Limb (tissue), 2 donors: ENCODE measurements at regions not wholly inside any gene's neighbourhood (a gene's known extent, or its start where the extent isn't known, plus 50 kb on each side); places are given as distances from the start of the nearest gene placed in this dataset.

Source experiments
- DNase-seq, 2 donors: peaks; one replicate each; pipeline ENCODE4 v3.0.0-alpha.2; 2016; ENCODE audit errors: extremely low spot score in 2 of 2

DNA sequence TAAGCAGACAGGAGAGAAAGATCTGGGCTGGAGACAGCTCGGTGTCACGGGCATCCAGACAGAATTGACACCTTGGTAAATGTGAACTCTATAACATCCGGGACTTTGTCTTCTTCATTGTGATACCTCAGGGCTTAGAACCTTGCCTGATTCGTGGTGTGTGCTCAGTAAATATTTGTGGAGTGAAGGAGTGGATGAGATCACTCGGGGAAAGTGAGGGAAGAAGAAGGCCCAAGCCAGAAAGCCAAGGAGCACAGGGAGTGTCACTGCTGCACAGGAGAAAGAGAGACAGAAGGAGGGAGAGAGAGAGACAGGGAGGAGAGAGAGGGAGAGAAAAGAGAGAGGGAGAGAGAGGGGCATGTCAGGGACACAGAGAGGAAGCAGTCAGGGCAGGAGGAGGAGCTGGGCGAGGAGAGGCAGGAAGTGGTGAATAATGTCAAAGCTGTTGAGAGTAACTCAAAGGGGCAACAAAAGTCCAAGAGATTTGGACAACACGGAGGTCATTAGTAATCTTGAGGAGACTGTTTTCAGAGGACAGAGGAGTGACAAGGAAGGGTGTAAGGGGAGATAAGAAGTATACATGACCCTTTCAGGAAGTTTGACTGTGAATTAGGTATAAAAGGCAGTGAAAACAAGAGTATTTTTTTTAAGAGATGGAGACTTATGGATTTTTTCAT lies 141.6 kb upstream of the MAX start:
- no peak for DNase-seq

DNA sequence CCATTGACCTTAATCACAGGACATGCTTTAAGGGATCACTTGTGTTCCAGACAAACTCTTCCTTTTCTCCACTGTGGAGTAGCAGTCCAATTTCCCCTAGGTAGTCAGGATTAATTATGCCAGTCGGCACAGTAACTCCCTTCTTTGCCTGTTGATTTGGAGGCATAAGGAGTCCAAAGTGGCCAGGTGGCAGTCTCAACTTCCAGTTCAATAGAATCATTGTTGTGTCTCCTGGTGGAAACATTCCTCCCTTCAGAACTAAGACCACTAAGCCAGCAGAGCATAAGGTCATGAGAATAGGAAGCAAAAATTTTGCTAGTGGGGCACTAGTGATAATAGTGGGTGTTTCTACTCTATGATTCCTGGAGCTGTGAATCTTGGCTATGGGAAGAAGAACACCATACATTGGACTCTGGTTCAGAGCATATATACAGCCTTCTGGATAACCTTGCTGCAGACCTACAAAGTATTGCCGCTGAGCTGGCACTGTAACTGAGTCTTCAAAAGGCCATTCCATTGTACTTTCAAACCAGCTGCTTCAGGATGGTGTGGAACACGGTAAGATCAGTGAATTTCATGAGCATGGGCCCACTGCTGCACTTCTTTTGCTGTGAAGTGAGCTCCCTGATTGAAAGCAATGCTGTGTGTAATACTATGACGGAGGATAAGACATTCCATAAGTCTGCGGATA lies 147.3 kb upstream of the MAX start:
- DNase-seq, result no peak

DNA sequence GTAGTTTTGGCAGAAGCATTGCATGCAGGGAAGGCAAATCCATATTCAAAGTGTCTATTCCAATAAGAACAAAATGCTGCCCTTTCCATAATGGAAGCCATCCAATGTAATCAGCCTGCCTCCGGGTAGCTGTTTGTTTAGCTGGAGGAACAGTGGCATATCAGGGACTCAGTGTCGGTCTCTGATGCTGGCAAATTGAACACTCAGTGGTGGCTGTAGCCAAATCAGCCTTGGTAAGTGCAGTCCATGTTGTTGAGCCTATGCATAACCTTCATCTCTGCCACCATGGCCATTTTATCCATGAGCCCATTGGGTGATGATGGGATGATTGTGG lies 147.8 kb upstream of the MAX start:
- DNase-seq, result no peak

DNA sequence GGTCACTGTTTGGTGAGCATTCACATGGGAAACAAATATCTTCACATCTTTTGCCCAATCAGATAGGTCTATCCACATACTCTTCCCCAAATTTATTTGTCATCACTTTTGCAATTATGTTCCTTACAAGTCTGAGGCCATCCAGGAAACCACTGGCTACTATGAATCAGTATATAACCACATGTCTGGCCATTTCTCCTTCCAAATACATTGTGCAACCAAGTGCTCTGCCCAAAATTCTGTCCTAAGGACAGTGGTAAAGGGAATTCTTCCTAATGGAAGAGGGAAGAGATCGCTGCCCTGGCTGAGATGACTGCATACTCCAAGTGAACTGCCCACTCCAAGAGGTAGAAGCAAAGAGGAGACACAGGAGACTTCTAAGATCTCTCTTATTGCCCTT lies 148.9 kb upstream of the MAX start:
- no peak for DNase-seq

DNA sequence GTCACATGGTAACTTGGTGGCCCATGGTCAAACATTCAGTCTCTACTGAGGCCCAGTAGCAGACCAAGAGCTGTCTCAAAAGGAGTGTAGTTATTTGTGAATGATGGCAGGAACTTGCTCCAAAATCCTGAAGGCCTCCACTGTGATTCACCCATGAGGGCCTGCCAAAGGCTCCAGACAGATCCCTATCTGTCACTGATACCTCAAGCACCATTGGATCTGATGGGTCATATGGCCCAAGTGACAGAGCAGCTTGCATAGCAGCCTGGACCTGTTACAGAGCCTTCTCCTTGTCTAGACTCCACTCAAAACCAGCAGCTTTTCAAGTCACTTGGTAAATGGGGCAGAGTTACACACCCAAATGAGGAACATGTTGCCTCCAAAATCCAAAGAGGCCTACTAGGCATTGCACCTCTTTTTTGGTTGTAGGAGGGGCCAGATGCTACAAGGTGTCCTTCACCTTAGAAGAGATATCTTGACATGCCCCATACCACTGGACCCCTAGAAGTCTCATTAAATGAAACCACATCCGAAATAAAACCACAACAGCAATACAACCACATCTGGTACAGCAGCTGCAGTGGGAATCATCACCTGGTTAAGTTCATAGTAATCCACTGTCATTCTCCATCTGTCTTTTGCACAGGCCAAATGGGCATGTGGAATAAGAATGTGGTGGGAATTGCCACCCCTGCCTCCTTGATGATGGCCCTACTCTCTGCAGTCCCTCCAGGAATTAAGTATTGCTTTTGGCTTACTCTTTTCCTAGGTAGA lies 150.4 kb upstream of the MAX start:
- DNase-seq, result no peak

DNA sequence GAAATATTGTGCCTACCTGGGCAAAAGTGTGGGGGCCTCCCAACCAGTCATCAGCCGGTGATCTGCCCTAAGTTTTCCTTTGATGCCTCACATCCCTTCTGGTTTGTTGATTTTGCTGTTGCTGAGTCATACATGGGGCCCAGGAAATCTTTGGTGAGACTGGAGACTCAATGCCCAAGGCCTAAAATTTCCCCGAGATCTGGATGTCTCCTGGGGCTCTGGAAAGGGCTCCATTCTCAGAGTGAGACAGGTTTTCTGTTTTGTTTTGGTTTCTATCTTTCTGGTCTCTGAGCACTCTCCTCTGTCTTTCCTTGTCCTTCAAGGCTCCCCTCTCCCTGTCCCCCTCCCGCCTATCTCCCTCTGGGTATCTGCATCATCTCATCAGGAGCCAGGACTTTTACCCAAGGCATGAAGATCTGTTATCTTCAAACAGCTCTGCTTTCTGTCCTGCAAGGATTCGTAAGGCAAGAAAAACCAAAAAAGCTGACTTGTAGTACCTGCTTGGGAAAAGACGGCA lies 152.8 kb upstream of the MAX start:
- DNase-seq, result no peak

DNA sequence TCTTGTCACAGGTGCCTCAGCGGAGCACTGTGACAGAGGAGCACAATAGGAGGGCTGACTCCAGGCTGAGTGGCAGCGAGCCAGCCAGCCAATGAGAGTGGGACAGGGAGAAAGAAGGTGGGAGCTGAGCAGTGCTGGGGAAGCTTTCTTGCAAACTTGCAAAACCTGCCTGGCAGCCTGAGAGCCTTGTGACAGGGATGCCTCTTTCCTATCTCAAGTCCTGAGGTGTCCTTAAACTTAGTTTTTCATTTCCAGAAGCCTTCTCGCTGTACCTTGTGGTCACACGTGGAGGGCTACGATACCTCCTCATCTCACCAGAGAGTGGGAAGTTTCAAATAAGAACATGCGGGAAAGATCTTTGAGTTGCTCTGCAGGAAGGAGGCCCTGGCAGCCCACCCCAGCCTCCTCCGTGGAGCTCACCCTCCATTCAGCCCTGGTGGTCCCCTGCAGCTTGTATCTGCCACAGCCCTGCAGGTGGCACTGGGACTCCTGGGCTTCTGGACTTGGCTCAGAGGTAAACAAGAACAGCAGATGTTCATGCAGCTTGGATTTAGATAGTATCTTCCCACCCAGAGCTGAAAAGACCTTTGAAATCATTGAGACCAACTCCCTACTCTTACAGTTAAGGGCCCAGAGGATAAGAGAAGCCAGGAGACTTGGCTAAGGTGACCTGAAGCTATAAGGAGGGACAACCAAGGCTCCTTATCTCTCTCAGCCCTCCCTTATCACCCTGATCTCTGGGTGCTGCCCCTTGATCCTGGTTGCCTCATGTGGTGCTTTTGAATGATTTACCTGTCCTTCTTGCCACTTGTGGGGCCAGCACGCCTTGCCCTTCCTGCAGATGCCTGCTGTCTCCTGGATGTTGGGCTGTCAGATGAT lies 153.5 kb upstream of the MAX start:
- DNase-seq, result peak in 1 of 2 donors; percentile 42

DNA sequence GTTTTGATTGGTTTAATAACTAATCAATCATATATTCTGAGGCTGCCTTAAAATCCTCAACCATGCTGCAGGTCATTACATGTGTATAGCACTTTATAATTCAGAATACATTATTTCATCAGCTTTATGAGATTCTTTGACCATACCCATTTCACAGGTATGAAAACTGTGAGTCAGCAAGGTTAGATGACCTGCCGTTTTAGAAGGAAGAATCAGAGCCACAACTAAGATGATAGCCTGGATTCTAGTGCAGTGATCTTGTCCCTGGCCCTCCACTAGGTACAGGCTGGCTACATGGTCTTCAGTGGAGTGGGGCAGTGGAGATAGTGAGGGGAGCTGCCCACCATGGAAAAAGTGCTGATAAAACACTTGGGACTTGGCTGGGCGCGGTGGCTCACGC lies 154.4 kb upstream of the MAX start:
- no peak for DNase-seq

DNA sequence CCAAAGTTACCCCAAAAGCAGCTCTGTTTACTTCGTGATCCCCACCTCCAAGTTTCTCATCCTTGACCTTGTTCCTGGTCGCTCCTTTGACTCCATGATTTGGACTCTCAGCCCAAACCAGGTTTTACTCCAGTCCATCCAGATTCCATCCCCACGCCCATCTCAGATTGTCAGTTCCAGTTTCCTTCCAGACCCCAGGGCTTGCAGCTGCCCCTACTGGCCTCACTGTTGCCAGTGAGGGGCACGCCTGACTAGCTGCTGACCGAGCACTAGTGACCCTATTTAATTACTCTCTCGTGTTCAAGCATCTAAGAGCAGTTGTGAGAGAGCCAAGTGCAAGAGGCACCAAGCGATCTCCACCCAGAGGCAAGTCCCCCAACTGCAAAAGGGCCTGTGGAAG lies 155.1 kb upstream of the FUT8 start:
- no peak for DNase-seq

DNA sequence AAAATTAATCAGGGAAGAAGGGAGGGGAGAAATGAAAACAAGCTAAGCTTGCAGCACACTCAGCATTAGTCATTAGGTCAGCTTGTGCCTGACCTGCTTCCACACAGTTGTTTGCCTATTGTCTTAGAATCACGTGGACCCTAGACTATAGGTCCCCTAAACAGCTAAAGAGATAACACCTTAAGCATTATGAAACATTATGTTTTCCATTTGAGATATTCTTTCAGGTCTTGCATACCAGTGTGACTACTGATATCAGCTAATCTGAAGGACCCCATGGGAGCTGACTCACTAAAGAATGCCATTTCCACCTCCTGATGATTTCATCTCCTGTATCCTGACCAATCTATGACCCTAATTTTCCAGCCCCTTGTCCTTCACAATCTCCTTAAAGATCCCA lies 154.1 kb upstream of the FUT8 start:
- no peak for DNase-seq

DNA sequence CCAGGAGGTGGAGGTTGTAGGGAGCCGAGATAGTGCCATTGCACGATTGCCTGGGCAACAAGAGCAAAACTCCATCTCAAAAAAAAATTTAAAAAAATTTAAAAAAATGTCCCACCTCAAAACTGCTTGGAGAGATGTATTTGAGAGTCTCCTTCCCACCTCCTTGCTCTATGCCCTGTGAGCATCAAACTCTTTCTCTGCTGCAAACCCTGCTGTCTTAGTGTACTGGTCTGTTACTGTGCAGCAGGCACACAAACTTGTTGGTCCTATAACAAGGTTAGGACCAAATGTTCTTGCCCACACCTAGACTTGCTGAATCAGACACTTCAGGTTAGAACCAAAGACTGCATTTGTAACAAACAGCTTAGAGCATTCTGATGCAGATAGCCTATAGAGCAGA lies 153.5 kb upstream of the FUT8 start:
- no peak for DNase-seq

DNA sequence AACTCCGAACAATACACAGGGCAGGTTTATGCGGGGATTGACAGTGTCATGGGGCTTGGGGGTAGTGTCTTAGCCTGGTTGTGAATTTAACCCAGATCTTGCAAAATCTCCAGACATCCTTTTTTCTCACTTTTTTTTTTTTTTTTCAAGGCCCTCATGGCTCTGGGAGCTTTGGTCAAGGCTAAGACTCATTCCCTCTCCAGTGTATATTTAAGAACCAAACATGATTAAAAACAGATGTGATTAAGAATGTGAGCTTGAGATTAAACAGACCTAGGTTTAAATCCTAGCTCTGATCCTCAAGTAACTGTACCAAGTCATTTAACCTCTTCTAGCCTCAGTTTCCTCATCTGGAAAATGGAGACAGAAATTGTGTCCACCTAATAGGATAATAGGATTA lies 151.7 kb upstream of the FUT8 start:
- DNase-seq, result no peak

DNA sequence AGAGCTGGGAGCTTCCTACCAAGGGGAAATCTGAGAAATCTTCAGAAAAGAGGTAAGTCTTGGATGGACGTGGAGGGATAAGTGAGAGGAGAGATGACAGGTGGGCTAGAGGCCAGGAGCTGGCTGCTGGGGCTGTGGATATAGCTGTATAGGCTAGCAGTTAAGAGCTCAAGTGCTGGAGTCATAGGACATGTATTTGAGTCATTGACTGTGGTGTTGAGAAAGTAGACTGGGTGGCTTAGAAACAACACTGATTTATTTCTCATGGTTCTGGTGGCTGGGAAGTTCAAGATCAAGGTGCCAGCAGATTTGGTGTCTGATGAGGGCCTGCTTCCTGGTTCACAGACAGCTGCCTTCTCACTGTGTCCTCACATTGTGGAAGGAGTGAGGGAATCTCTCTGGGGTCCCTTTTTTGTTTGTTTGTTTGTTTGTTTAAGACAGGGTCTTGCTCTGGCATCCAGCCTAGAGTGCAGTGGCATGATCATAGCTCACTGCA lies 151.1 kb upstream of the FUT8 start:
- no peak for DNase-seq

DNA sequence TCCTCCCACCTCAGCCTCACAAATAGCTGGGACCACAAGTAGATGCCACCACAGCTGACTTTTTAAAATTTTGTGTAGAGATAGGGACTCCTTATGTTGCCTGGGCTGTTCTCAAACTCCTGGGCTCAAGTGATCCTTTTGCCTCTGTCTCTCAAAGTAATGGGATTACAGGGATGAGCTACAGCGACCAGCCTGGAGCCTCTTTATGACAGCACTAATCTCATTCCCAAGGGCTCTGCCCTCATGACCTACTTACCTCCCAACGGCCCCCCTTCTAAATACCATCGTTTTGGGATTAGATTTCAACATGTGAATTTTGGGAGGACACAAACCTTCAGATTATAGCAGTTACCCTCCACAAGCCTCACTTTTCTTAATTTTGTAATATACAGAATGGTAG lies 150.6 kb upstream of the FUT8 start:
- DNase-seq, result no peak

DNA sequence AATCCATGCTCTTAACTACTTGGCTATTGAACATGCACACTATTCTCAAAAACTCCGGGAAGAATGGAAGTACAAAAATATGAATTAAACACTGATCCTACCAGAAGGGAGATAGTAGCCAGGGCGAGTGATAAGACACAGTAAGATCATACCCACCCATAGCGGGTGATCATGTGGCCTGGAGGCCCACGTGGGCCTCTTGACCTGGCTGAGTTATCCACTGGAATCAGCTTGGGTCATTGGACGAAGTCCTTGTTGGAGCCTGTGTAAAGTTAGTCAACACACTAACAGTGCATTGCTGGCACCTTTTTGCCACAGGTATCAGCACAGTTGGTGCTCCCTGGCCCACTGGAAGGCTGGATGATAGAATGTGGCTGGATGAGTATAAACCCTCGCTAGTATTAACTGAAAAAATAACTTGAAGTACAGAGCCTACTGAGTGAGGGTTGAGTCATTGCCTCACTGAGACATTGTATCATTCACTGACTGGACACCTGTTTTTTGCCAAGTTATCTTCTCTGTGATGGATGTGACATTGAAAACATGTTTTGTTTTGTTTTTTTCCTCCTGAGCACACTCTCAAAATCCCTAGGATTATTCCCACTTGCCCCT lies 149.2 kb upstream of the FUT8 start:
- DNase-seq, result no peak

DNA sequence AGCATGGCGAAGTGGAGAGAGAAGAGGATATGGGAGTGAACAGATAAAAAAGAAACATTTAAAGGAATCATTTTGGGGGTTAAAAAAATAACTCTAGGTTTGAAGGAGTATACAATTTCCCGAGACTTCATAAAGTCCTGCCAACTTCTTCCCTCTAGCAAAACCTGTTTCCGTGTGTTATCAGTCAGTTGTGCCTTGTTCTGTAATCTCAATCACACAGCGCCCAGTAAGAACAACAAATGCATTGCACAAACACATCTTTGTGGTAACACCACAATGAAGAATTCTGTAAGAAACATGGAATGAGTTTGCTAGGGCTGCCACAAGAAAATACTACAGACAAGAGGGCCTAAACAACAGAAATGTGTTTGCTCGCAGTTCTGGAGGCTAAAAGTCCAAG lies 144.7 kb upstream of the FUT8 start:
- DNase-seq, result no peak

DNA sequence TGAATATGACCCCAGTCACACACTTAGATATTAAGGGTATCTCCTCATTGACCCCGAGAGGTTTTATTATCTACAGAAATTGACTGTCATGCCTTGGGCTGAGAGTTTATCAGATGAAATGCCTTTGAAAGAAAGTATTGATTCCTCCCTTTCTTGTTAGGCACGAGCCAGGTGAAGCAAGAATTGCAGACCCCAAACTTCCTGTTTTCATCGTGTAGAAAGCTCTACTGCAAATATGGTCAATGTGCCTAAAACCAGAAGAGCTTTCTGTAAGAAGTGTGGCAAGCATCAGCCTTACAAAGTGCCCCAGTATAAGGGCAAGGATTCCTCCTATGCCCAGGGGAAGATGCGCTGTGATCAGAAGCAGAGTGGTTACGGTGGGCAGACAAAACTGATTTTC lies 143.9 kb upstream of the FUT8 start:
- DNase-seq, result no peak

DNA sequence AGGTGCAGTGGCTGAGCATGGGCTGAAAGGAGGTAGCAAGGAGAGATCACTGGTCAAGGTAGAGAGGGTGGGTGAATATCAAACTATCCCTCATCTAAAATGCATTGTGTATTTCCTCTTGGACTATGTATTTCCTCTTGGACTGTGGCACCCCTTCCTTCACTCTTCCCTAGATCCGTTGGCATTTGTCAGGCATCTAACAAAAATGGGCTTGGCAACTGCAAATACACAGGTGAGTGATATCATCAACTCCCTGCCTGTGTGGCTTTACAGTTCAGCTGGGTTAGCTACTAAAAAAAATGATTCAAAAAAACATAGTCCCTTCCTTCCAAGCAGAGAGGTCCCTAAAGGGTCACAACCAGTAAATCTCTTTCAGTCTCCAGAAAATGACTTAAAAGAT lies 142.8 kb upstream of the FUT8 start:
- DNase-seq, result no peak

DNA sequence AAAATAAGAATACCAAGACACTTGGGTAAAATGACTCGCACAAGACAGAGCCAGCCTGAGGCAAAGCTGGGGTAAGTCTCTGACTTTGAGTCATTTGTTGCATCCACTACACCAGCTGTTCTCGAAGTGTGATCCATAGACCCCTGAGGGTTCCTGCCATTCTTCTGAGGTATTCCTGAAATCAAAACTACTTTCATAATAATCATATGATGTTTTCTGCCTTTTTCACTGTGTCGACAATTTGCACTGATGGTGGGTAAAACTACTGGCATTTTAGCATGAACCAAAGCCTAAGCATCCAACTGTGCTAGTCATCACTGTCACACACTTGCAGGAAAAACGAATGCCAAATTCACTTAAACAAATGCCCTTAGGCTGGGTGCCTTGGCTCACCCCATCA lies 135.5 kb upstream of the FUT8 start:
- DNase-seq, result no peak

DNA sequence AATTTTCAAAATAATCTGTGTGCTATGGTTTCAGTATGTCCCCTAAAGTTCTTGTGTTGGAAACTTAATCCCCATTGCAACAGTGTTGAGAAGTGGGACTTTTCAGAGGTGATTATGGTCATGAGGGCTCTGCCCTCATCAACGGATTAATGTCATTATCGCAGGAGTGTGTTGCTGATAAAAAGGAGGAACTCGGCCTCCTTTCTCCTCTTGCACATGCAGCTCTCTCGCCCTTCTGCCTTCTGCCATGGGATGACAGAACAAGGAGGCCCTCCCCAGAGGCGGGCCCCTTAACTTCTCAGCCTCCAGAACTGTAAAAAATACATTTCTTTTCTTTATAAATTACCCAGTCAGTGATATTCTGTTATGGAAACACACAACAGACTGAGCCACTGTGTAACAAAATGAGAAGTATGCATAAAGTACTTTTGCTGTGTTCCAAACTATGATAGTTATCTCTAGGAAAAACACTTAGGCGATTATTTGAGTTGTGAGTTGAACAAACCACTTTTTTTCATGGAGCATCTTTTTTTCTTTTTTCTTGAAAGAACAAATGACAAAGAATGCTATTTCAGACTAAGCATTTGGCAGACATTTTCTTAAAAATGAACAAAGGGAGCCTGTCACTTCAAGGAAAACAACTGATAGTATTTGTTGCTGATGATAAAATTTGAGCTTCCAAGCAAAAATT lies 134.8 kb upstream of the FUT8 start:
- DNase-seq, result no peak

DNA sequence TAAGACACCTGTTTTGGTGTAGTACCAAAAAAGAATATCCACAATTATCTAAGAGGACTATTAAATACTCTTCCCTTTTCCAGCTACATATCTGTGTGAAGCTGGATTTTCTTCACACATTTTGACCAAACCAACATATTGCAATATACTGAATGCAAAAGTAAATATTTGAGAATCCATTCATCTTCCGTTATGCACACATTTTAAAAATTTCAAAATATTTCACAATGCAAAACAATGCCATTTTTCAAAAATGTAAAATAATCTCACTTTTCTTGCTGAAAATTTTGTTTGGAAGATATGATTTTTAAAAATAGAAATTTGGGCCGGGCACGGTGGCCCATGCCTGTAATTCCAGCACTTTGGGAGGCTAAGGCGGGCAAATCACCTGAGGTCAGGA lies 133.9 kb upstream of the FUT8 start:
- no peak for DNase-seq
